Retinal pigment epithelial cell (primary cell): ENCODE measurements at regions not wholly inside any gene's neighbourhood (a gene's known extent, or its start where the extent isn't known, plus 50 kb on each side); places are given as distances from the start of the nearest gene placed in this dataset.
"Not testable (repeated sequence)": the region's sequence is repeated elsewhere in the genome, so short reads cannot be mapped to it uniquely, and the experiment has no call there.

Experiments used
- DNase-seq: peaks from one replicate; pipeline ENCODE4 v3.0.0-alpha.2; 2010; ENCODE audit warnings: low read depth
- H3K4me3 ChIP-seq: 2 replicates; pipeline ENCODE4 v1.5.1; 2011; ENCODE audit warnings: mild to moderate bottlenecking, low read length, control low read depth, moderate library complexity
- TF ChIP-seq, protein P1 (sequence below): conservative IDR thresholded peaks from 2 replicates; pipeline ENCODE4 v1.5.1; 2011; ENCODE audit warnings: low read depth, low read length, control low read depth, inconsistent platforms

GRCh38 chr2:143996974-143997373, 522.9 kb downstream of the ZEB2 start:
- TF ChIP-seq, protein P1, sequence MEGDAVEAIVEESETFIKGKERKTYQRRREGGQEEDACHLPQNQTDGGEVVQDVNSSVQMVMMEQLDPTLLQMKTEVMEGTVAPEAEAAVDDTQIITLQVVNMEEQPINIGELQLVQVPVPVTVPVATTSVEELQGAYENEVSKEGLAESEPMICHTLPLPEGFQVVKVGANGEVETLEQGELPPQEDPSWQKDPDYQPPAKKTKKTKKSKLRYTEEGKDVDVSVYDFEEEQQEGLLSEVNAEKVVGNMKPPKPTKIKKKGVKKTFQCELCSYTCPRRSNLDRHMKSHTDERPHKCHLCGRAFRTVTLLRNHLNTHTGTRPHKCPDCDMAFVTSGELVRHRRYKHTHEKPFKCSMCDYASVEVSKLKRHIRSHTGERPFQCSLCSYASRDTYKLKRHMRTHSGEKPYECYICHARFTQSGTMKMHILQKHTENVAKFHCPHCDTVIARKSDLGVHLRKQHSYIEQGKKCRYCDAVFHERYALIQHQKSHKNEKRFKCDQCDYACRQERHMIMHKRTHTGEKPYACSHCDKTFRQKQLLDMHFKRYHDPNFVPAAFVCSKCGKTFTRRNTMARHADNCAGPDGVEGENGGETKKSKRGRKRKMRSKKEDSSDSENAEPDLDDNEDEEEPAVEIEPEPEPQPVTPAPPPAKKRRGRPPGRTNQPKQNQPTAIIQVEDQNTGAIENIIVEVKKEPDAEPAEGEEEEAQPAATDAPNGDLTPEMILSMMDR: no peak
- no peak overlapping the region for H3K4me3 ChIP-seq
- DNase-seq: no peak

GRCh38 chr2:143994961-143995360, 525.0 kb downstream of the ZEB2 start:
- DNase-seq: no peak
- H3K4me3 ChIP-seq: no peak overlapping the region
- TF ChIP-seq, protein P1: no peak

DNA sequence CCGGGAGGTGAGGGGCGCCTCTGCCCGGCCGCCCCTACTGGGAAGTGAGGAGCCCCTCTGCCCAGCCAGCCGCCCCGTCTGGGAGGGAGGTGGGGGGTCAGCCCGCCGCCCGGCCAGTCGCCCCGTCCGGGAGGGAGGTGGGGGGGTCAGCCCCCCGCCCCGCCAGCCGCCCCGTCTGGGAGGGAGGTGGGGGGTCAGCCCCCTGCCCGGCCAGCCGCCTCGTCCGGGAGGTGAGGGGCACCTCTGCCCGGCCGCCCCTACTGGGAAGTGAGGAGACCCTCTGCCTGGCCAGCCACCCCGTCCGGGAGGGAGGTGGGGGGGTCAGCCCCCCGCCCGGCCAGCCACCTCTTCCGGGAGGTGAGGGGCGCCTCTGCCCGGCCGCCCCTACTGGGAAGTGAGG, 528.3 kb downstream of the ZEB2 start:
- not testable (repeated sequence) for DNase-seq, H3K4me3 ChIP-seq

- no peak overlapping the region for H3K4me3 ChIP-seq
- no peak for DNase-seq
- TF ChIP-seq, protein P1: no peak
These were observed 531.8 kb downstream of the ZEB2 start for GRCh38 chr2:143988082-143988481.

- H3K4me3 ChIP-seq: no peak overlapping the region
- DNase-seq: no peak
- TF ChIP-seq, protein P1: no peak
These were observed 538.5 kb downstream of the ZEB2 start for GRCh38 chr2:143981428-143981827.

DNA sequence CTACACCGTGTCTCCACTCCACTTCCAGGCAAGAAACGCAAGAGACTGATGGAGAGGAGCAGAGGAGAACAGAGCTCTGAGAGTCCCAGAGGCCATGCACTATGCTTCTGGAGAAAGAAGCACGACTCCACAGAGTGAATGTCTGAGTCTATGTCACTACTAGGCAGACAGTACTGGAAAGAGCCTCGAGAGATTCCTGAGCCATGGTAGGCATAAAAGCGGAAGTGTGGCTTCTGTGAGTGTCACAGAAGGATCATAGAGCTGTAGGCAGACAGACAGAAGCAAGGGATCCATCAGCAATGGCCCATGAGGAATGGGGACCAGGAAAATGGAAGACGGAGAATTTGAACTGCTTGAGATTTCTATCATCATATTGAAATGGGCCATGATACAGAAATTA, 542.6 kb downstream of the ZEB2 start:
- no peak for DNase-seq
- TF ChIP-seq, protein P1: no peak
- no peak overlapping the region for H3K4me3 ChIP-seq

GRCh38 chr2:143975216-143975615, 544.7 kb downstream of the ZEB2 start:
- no peak for DNase-seq
- no peak overlapping the region for H3K4me3 ChIP-seq
- TF ChIP-seq, protein P1: no peak

- no peak overlapping the region for H3K4me3 ChIP-seq
- no peak for DNase-seq
- TF ChIP-seq, protein P1: no peak
These were observed 545.7 kb downstream of the ZEB2 start for GRCh38 chr2:143974262-143974661.
